Esophagus muscularis mucosa (tissue), 4 donors: ENCODE measurements at regions not wholly inside any gene's neighbourhood (a gene's known extent, or its start where the extent isn't known, plus 50 kb on each side); places are given as distances from the start of the nearest gene placed in this dataset.

Experiments
- CTCF ChIP-seq, 3 experiments: fragments of 200-600 bp in 2 of 3; fragments of 450-650 bp in 1 of 3; sonication (generic) in 2 of 3; IDR thresholded peaks; one replicate each; pipeline ENCODE4 v1.5.1; 2017 to 2019; ENCODE audit warnings: antibody characterized with exemption in 3 of 3, mild to moderate bottlenecking in 2 of 3, moderate library complexity in 1 of 3
- EP300 ChIP-seq: sonication (generic); formaldehyde crosslinking; IDR thresholded peaks from one replicate; pipeline ENCODE4 v1.6.1; 2017; ENCODE audit warnings: antibody characterized with exemption
- POLR2A ChIP-seq: fragments of 450-650 bp; IDR thresholded peaks from one replicate; pipeline ENCODE4 v1.6.1; 2017; ENCODE audit warnings: antibody characterized with exemption, moderate library complexity, mild to moderate bottlenecking, low read depth
- POLR2AphosphoS5 ChIP-seq, 2 donors: sonication (generic); formaldehyde crosslinking; IDR thresholded peaks; one replicate each; pipeline ENCODE4 v1.6.1; 2017; ENCODE audit warnings: antibody characterized with exemption in 2 of 2

GRCh38 chr20:40100261-40100660 is 588.8 kb downstream of the MAFB start:
- TF ChIP-seq CTCF (IDR thresholded peaks at IDR 0.05) (no peak), POLR2A (no peak), POLR2AphosphoS5 (IDR thresholded peaks at IDR 0.05) (no peak), EP300 (no peak)
